ENCODE measurements at regions not wholly inside any gene's neighbourhood (a gene's known extent, or its start where the extent isn't known, plus 50 kb on each side); places are given as distances from the start of the nearest gene placed in this dataset.

DNA sequence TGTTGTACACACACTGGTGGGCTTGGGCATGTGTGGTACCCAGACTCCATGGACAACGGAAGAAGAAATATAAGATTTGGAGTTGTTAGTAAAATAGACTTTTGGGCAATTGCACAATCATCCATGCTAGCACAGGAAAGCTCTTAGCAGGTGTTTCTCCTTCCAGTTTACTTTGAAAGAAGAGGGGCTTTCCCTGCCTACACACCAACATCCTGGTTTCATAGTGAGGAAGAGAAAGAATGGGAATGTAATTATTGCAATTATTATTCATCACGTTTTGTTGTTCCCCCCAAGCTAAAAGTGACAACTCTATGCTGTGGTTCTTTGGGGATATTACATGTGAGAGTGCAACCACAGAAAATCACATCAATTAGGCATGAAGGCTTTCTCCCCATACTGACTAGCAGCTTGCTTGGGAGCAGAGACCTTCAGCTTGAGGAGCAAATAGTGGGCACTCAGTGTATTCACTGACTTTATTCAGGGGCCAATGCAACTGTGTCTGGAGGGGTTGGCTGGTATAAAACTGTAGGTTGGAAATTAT lies 57.2 kb upstream of the PUDP start:
- Histone ChIP-seq H3K9ac (ENCODE audit: low read length) (no peak overlapping the region), H3K23ac (ENCODE audit: low read length) (no peak overlapping the region), H4K5ac (ENCODE audit: low read length) (no peak overlapping the region), H4K8ac (ENCODE audit: low read depth, low read length) (no peak overlapping the region), H3K27me3 (ENCODE audit: insufficient read depth, low read length, poor library complexity) (no peaks in the 10 kb centered on the region), H3K4me1 (ENCODE audit: control insufficient read depth, low read depth, low read length) (no peaks in the 10 kb centered on the region), H3K36me3 (ENCODE audit: control insufficient read depth, insufficient read depth, low read length) (no peaks in the 10 kb centered on the region), H3K18ac (ENCODE audit: low read length) (no peak overlapping the region), H3K79me2 (ENCODE audit: control insufficient read depth, insufficient read depth, low read length) (no peaks in the 10 kb centered on the region), H2BK120ac (ENCODE audit: low read depth, low read length) (no peak overlapping the region), H3K79me1 (ENCODE audit: low read length) (no peaks in the 10 kb centered on the region), H2AK5ac (ENCODE audit: low read length) (no peak overlapping the region), H3K56ac (ENCODE audit: low read length) (no peak overlapping the region), H3K27ac (ENCODE audit: low read depth, low read length) (no peak overlapping the region), H2BK5ac (ENCODE audit: low read length) (no peak overlapping the region), H2BK15ac (replicated peaks; ENCODE audit: low read depth) (no peak overlapping the region), H3K4me3 (ENCODE audit: low read length) (no peak overlapping the region), H3K4me2 (ENCODE audit: low read length) (no peak overlapping the region), H3K4ac (ENCODE audit: low read depth, low read length) (no peak overlapping the region)
- WGBS (ENCODE audit: extremely low coverage, insufficient coverage, low lambda C conversion rate), result no CpG with 5 or more reads among the region's 2 CpGs
- DNase-seq, result no peak

DNA sequence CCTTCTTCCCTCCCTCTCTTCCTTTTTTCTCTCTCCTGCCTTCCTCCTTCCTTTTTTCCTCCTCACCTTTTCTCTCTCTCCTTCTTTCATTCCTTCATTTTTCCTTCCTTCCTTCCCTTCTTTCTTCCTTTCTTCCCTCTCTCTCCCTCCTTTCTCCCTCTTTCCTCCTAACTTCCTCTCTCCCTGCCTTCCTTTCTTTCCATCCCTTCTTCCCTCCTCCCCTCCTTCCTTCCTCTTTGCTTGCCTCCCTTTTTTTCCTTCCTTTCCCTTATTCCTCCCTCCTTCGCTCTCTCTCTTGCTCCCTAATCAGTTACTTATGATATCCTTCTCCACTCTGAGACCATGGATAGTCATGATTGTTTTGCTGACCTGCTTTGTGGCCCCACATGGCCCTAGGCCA lies 56.7 kb upstream of the PUDP start:
- Histone ChIP-seq H3K4me2 (ENCODE audit: low read length) (no peak overlapping the region), H3K27ac (ENCODE audit: low read depth, low read length) (no peak overlapping the region), H2BK5ac (ENCODE audit: low read length) (no peak overlapping the region), H3K18ac (ENCODE audit: low read length) (no peak overlapping the region), H2BK15ac (replicated peaks; ENCODE audit: low read depth) (no peak overlapping the region), H3K4ac (ENCODE audit: low read depth, low read length) (no peak overlapping the region), H3K4me1 (ENCODE audit: control insufficient read depth, low read depth, low read length) (no peaks in the 10 kb centered on the region), H3K9ac (ENCODE audit: low read length) (no peak overlapping the region), H3K79me1 (ENCODE audit: low read length) (no peaks in the 10 kb centered on the region), H3K56ac (ENCODE audit: low read length) (no peak overlapping the region), H4K8ac (ENCODE audit: low read depth, low read length) (no peak overlapping the region), H2BK120ac (ENCODE audit: low read depth, low read length) (no peak overlapping the region), H2AK5ac (ENCODE audit: low read length) (no peak overlapping the region), H3K4me3 (ENCODE audit: low read length) (no peak overlapping the region), H3K27me3 (ENCODE audit: insufficient read depth, low read length, poor library complexity) (no peaks in the 10 kb centered on the region), H3K79me2 (ENCODE audit: control insufficient read depth, insufficient read depth, low read length) (no peaks in the 10 kb centered on the region), H4K5ac (ENCODE audit: low read length) (no peak overlapping the region), H3K36me3 (ENCODE audit: control insufficient read depth, insufficient read depth, low read length) (no peaks in the 10 kb centered on the region), H3K23ac (ENCODE audit: low read length) (no peak overlapping the region)
- DNase-seq, result no peak
- no CpG with 5 or more reads among the region's 1 CpG for WGBS (ENCODE audit: extremely low coverage, insufficient coverage, low lambda C conversion rate)

DNA sequence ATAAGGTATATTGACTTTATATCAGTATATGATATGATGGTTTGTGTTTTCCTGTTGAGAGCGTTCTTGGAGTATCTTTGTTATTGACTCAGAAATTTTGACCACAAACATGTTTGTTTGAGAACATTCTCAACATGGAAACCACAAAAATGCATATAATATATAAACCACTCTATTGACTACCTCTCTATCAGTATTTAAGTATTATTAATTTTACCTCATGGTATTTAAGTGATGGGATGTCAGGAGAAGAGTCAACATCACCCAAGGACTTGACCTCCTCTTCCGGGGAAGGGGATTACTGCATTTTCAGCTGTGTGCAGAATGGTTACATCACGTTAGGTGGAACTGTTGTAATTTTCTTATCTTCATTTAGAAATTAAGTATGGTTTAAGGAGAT lies 54.3 kb upstream of the PUDP start:
- no peak overlapping the region for H2BK5ac ChIP-seq (ENCODE audit: low read length)
- WGBS (ENCODE audit: extremely low coverage, insufficient coverage, low lambda C conversion rate), result no CpG with 5 or more reads among the region's 3 CpGs
- no peak overlapping the region for H4K8ac ChIP-seq (ENCODE audit: low read depth, low read length)
- no peaks in the 10 kb centered on the region for H3K27me3 ChIP-seq (ENCODE audit: insufficient read depth, low read length, poor library complexity)
- no peaks in the 10 kb centered on the region for H3K4me1 ChIP-seq (ENCODE audit: control insufficient read depth, low read depth, low read length)
- H2BK15ac ChIP-seq (replicated peaks; ENCODE audit: low read depth), result no peak overlapping the region
- no peak overlapping the region for H3K18ac ChIP-seq (ENCODE audit: low read length)
- H2BK120ac ChIP-seq (ENCODE audit: low read depth, low read length), result no peak overlapping the region
- H3K79me2 ChIP-seq (ENCODE audit: control insufficient read depth, insufficient read depth, low read length), result no peaks in the 10 kb centered on the region
- no peak overlapping the region for H3K27ac ChIP-seq (ENCODE audit: low read depth, low read length)
- no peaks in the 10 kb centered on the region for H3K36me3 ChIP-seq (ENCODE audit: control insufficient read depth, insufficient read depth, low read length)
- no peak overlapping the region for H3K9ac ChIP-seq (ENCODE audit: low read length)
- DNase-seq, result no peak
- no peak overlapping the region for H3K4me3 ChIP-seq (ENCODE audit: low read length)
- H3K23ac ChIP-seq (ENCODE audit: low read length), result no peak overlapping the region
- no peak overlapping the region for H3K56ac ChIP-seq (ENCODE audit: low read length)
- no peak overlapping the region for H3K4ac ChIP-seq (ENCODE audit: low read depth, low read length)
- no peak overlapping the region for H4K5ac ChIP-seq (ENCODE audit: low read length)
- H2AK5ac ChIP-seq (ENCODE audit: low read length), result no peak overlapping the region
- H3K4me2 ChIP-seq (ENCODE audit: low read length), result no peak overlapping the region
- H3K79me1 ChIP-seq (ENCODE audit: low read length), result no peaks in the 10 kb centered on the region

DNA sequence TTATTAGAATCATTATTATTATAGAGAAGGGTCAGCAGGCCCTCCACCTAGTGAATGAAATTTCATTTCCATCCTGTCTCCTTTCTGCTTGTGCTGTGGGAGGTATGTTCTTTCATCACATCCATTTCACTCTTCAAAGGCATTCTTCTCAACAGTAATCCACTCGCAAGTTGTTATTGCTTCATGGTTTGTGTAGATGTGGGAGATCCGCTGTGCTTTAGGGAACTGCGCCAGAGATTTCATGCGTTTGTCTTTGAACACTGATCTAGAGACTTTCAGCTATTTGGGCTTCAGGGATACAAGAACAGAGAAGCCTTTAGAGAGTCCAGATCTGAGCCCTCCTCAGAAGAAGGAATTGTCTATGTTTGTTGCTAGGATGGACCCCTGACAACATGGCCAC lies 53.5 kb upstream of the PUDP start:
- Histone ChIP-seq H2BK15ac (replicated peaks; ENCODE audit: low read depth) (no peak overlapping the region), H2AK5ac (ENCODE audit: low read length) (no peak overlapping the region), H3K79me2 (ENCODE audit: control insufficient read depth, insufficient read depth, low read length) (no peaks in the 10 kb centered on the region), H3K4me1 (ENCODE audit: control insufficient read depth, low read depth, low read length) (no peaks in the 10 kb centered on the region), H3K56ac (ENCODE audit: low read length) (no peak overlapping the region), H3K23ac (ENCODE audit: low read length) (no peak overlapping the region), H3K79me1 (ENCODE audit: low read length) (no peaks in the 10 kb centered on the region), H2BK5ac (ENCODE audit: low read length) (no peak overlapping the region), H3K4ac (ENCODE audit: low read depth, low read length) (no peak overlapping the region), H3K27ac (ENCODE audit: low read depth, low read length) (no peak overlapping the region), H3K18ac (ENCODE audit: low read length) (no peak overlapping the region), H3K36me3 (ENCODE audit: control insufficient read depth, insufficient read depth, low read length) (no peaks in the 10 kb centered on the region), H3K4me3 (ENCODE audit: low read length) (no peak overlapping the region), H4K5ac (ENCODE audit: low read length) (no peak overlapping the region), H2BK120ac (ENCODE audit: low read depth, low read length) (no peak overlapping the region), H4K8ac (ENCODE audit: low read depth, low read length) (no peak overlapping the region), H3K4me2 (ENCODE audit: low read length) (no peak overlapping the region), H3K27me3 (ENCODE audit: insufficient read depth, low read length, poor library complexity) (no peaks in the 10 kb centered on the region), H3K9ac (ENCODE audit: low read length) (no peak overlapping the region)
- WGBS (ENCODE audit: extremely low coverage, insufficient coverage, low lambda C conversion rate), result no CpG with 5 or more reads among the region's 4 CpGs
- no peak for DNase-seq

DNA sequence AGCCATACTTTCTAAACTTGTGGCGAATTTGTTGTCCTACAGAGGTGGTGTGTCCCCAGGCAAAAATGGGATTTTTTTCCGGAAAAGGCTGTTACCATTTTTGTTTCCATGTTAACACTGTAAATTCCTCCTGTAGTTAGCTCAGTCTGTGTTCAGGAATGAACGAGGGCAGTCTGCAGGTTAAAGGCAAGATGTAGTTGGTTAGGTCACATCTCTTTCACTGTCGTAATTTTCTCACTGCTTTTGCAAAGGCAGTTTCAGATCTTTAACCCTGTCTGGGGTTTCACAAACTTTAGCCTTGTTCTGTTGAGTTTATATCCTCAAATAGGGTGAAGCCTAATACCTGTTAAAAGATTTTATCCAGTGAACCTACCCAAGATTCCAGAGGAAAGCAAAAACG lies 50.5 kb upstream of the PUDP start:
- Histone ChIP-seq H4K8ac (ENCODE audit: low read depth, low read length) (no peak overlapping the region), H3K23ac (ENCODE audit: low read length) (no peak overlapping the region), H2BK5ac (ENCODE audit: low read length) (no peak overlapping the region), H3K27me3 (ENCODE audit: insufficient read depth, low read length, poor library complexity) (no peaks in the 10 kb centered on the region), H3K56ac (ENCODE audit: low read length) (no peak overlapping the region), H3K79me1 (ENCODE audit: low read length) (no peaks in the 10 kb centered on the region), H3K9ac (ENCODE audit: low read length) (no peak overlapping the region), H2BK120ac (ENCODE audit: low read depth, low read length) (no peak overlapping the region), H3K4ac (ENCODE audit: low read depth, low read length) (no peak overlapping the region), H2AK5ac (ENCODE audit: low read length) (no peak overlapping the region), H3K4me2 (ENCODE audit: low read length) (no peak overlapping the region), H4K5ac (ENCODE audit: low read length) (no peak overlapping the region), H3K18ac (ENCODE audit: low read length) (no peak overlapping the region), H2BK15ac (replicated peaks; ENCODE audit: low read depth) (no peak overlapping the region), H3K27ac (ENCODE audit: low read depth, low read length) (no peak overlapping the region), H3K36me3 (ENCODE audit: control insufficient read depth, insufficient read depth, low read length) (no peaks in the 10 kb centered on the region), H3K4me1 (ENCODE audit: control insufficient read depth, low read depth, low read length) (no peaks in the 10 kb centered on the region), H3K4me3 (ENCODE audit: low read length) (no peak overlapping the region), H3K79me2 (ENCODE audit: control insufficient read depth, insufficient read depth, low read length) (no peaks in the 10 kb centered on the region)
- peak; percentile 9 for DNase-seq
- WGBS (ENCODE audit: extremely low coverage, insufficient coverage, low lambda C conversion rate), result no CpG with 5 or more reads among the region's 5 CpGs

Data from mesendoderm (in vitro differentiated cells).